Brain pericyte (primary cell): ENCODE measurements at regions not wholly inside any gene's neighbourhood (a gene's known extent, or its start where the extent isn't known, plus 50 kb on each side); places are given as distances from the start of the nearest gene placed in this dataset.

ENCODE experiments used
- DNase-seq: peaks from one replicate; pipeline ENCODE4 v3.0.0-alpha.2; 2012; ENCODE audit warnings: low read depth, low spot score

- no peak for DNase-seq
Observed at GRCh38 chr18:24672165-24672941, 211.9 kb downstream of the HRH4 start.

- DNase-seq, result no peak
Observed at GRCh38 chr18:24674200-24674599, 213.8 kb downstream of the HRH4 start.

GRCh38 chr18:24674605-24675004, 214.2 kb downstream of the HRH4 start:
- DNase-seq, result no peak

- DNase-seq, result no peak
Observed at GRCh38 chr18:24677011-24677410, 216.6 kb downstream of the HRH4 start.

GRCh38 chr18:24678107-24678506, 217.7 kb downstream of the HRH4 start:
- DNase-seq, result no peak

- no peak for DNase-seq
Observed at GRCh38 chr18:24678626-24679025, 218.2 kb downstream of the HRH4 start.

GRCh38 chr18:24679062-24679461, 218.6 kb downstream of the HRH4 start:
- DNase-seq, result no peak

GRCh38 chr18:24683925-24684324, 223.5 kb downstream of the HRH4 start:
- DNase-seq, result no peak

- DNase-seq, result no peak
Observed at GRCh38 chr18:24685254-24685959, 225.0 kb downstream of the HRH4 start.

- no peak for DNase-seq
Observed at GRCh38 chr18:24695168-24695567, 234.7 kb downstream of the HRH4 start.

- DNase-seq, result no peak
Observed at GRCh38 chr18:24702001-24702515, 241.6 kb downstream of the HRH4 start.

GRCh38 chr18:24703316-24703715, 242.9 kb downstream of the HRH4 start:
- DNase-seq, result no peak

- DNase-seq, result no peak
Observed at GRCh38 chr18:24704946-24705630, 244.7 kb downstream of the HRH4 start.

- DNase-seq, result no peak
Observed at GRCh38 chr18:24710474-24710873, 250.0 kb downstream of the HRH4 start.

- DNase-seq, result no peak
Observed at GRCh38 chr18:24719791-24720190, 259.4 kb downstream of the HRH4 start.

GRCh38 chr18:24721388-24721787, 261.0 kb downstream of the HRH4 start:
- DNase-seq, result no peak

- DNase-seq, result no peak
Observed at GRCh38 chr18:24725644-24726415, 265.4 kb downstream of the HRH4 start.

GRCh38 chr18:24726727-24727492, 266.5 kb downstream of the HRH4 start:
- peak; percentile 5 for DNase-seq

GRCh38 chr18:24727685-24728084, 267.2 kb downstream of the HRH4 start:
- DNase-seq, result no peak

GRCh38 chr18:24731158-24731557, 270.7 kb downstream of the HRH4 start:
- no peak for DNase-seq

GRCh38 chr18:24731981-24732380, 271.5 kb downstream of the HRH4 start:
- no peak for DNase-seq
